ENCODE measurements at regions not wholly inside any gene's neighbourhood (a gene's known extent, or its start where the extent isn't known, plus 50 kb on each side); places are given as distances from the start of the nearest gene placed in this dataset.

- H3K4me1 ChIP-seq (ENCODE audit: control insufficient read depth, insufficient read depth, low read length) = no peaks in the 10 kb centered on the region
- H3K9me3 ChIP-seq (ENCODE audit: control insufficient read depth in 2 of 2, low read length in 2 of 2) = no peaks in the 10 kb centered on the region
- H3K36me3 ChIP-seq (ENCODE audit: control insufficient read depth in 2 of 2, insufficient read depth in 2 of 2, low read length in 2 of 2) = no peaks in the 10 kb centered on the region
- no peak overlapping the region for H3K4me3 ChIP-seq (ENCODE audit: low read length in 2 of 2)
- no peak overlapping the region for H3K27ac ChIP-seq (ENCODE audit: low read length)
- no peak overlapping the region for H3K9ac ChIP-seq (ENCODE audit: low read length in 2 of 2)
- H3K27me3 ChIP-seq (ENCODE audit: control insufficient read depth in 1 of 2, insufficient read depth in 2 of 2, low read length in 2 of 2) = no peaks in the 10 kb centered on the region
Measured at GRCh38 chr1:199353906-199354305, 673.6 kb upstream of the NR5A2 start.

GRCh38 chr1:199356561-199356960 lies 670.9 kb upstream of the NR5A2 start:
- no peaks in the 10 kb centered on the region for H3K9me3 ChIP-seq (ENCODE audit: control insufficient read depth in 2 of 2, low read length in 2 of 2)
- H3K9ac ChIP-seq (ENCODE audit: low read length in 2 of 2) = no peak overlapping the region
- no peaks in the 10 kb centered on the region for H3K36me3 ChIP-seq (ENCODE audit: control insufficient read depth in 2 of 2, insufficient read depth in 2 of 2, low read length in 2 of 2)
- no peaks in the 10 kb centered on the region for H3K4me1 ChIP-seq (ENCODE audit: control insufficient read depth, insufficient read depth, low read length)
- no peak overlapping the region for H3K4me3 ChIP-seq (ENCODE audit: low read length in 2 of 2)
- H3K27ac ChIP-seq (ENCODE audit: low read length) = no peak overlapping the region
- H3K27me3 ChIP-seq (ENCODE audit: control insufficient read depth in 1 of 2, insufficient read depth in 2 of 2, low read length in 2 of 2) = no peaks in the 10 kb centered on the region

GRCh38 chr1:199357599-199357998 lies 669.9 kb upstream of the NR5A2 start:
- Histone ChIP-seq H3K27me3 (ENCODE audit: control insufficient read depth in 1 of 2, insufficient read depth in 2 of 2, low read length in 2 of 2) (no peaks in the 10 kb centered on the region), H3K27ac (ENCODE audit: low read length) (no peak overlapping the region), H3K9me3 (ENCODE audit: control insufficient read depth in 2 of 2, low read length in 2 of 2) (no peaks in the 10 kb centered on the region), H3K4me3 (ENCODE audit: low read length in 2 of 2) (no peak overlapping the region), H3K36me3 (ENCODE audit: control insufficient read depth in 2 of 2, insufficient read depth in 2 of 2, low read length in 2 of 2) (no peaks in the 10 kb centered on the region), H3K9ac (ENCODE audit: low read length in 2 of 2) (no peak overlapping the region), H3K4me1 (ENCODE audit: control insufficient read depth, insufficient read depth, low read length) (no peaks in the 10 kb centered on the region)

GRCh38 chr1:199362996-199363395 lies 664.5 kb upstream of the NR5A2 start:
- Histone ChIP-seq H3K4me3 (ENCODE audit: low read length in 2 of 2) (no peak overlapping the region), H3K4me1 (ENCODE audit: control insufficient read depth, insufficient read depth, low read length) (no peaks in the 10 kb centered on the region), H3K9ac (ENCODE audit: low read length in 2 of 2) (no peak overlapping the region), H3K27ac (ENCODE audit: low read length) (no peak overlapping the region), H3K36me3 (ENCODE audit: control insufficient read depth in 2 of 2, insufficient read depth in 2 of 2, low read length in 2 of 2) (no peaks in the 10 kb centered on the region), H3K9me3 (ENCODE audit: control insufficient read depth in 2 of 2, low read length in 2 of 2) (no peaks in the 10 kb centered on the region), H3K27me3 (ENCODE audit: control insufficient read depth in 1 of 2, insufficient read depth in 2 of 2, low read length in 2 of 2) (no peaks in the 10 kb centered on the region)

- Histone ChIP-seq H3K9ac (ENCODE audit: low read length in 2 of 2) (no peak overlapping the region), H3K36me3 (ENCODE audit: control insufficient read depth in 2 of 2, insufficient read depth in 2 of 2, low read length in 2 of 2) (no peaks in the 10 kb centered on the region), H3K27me3 (ENCODE audit: control insufficient read depth in 1 of 2, insufficient read depth in 2 of 2, low read length in 2 of 2) (no peaks in the 10 kb centered on the region), H3K4me3 (ENCODE audit: low read length in 2 of 2) (no peak overlapping the region), H3K4me1 (ENCODE audit: control insufficient read depth, insufficient read depth, low read length) (no peaks in the 10 kb centered on the region), H3K9me3 (ENCODE audit: control insufficient read depth in 2 of 2, low read length in 2 of 2) (no peaks in the 10 kb centered on the region), H3K27ac (ENCODE audit: low read length) (no peak overlapping the region)
Measured at GRCh38 chr1:199373139-199373538, 654.4 kb upstream of the NR5A2 start.

GRCh38 chr1:199377211-199377610 lies 650.3 kb upstream of the NR5A2 start:
- Histone ChIP-seq H3K4me1 (ENCODE audit: control insufficient read depth, insufficient read depth, low read length) (no peaks in the 10 kb centered on the region), H3K27ac (ENCODE audit: low read length) (no peak overlapping the region), H3K4me3 (ENCODE audit: low read length in 2 of 2) (no peak overlapping the region), H3K9ac (ENCODE audit: low read length in 2 of 2) (no peak overlapping the region), H3K9me3 (ENCODE audit: control insufficient read depth in 2 of 2, low read length in 2 of 2) (no peaks in the 10 kb centered on the region), H3K36me3 (ENCODE audit: control insufficient read depth in 2 of 2, insufficient read depth in 2 of 2, low read length in 2 of 2) (no peaks in the 10 kb centered on the region), H3K27me3 (ENCODE audit: control insufficient read depth in 1 of 2, insufficient read depth in 2 of 2, low read length in 2 of 2) (no peaks in the 10 kb centered on the region)

- Histone ChIP-seq H3K9ac (ENCODE audit: low read length in 2 of 2) (no peak overlapping the region), H3K27me3 (ENCODE audit: control insufficient read depth in 1 of 2, insufficient read depth in 2 of 2, low read length in 2 of 2) (no peaks in the 10 kb centered on the region), H3K4me3 (ENCODE audit: low read length in 2 of 2) (no peak overlapping the region), H3K27ac (ENCODE audit: low read length) (no peak overlapping the region), H3K9me3 (ENCODE audit: control insufficient read depth in 2 of 2, low read length in 2 of 2) (peaks cover 0 to 3% of the 10 kb centered on the region in 2 donors), H3K36me3 (ENCODE audit: control insufficient read depth in 2 of 2, insufficient read depth in 2 of 2, low read length in 2 of 2) (no peaks in the 10 kb centered on the region), H3K4me1 (ENCODE audit: control insufficient read depth, insufficient read depth, low read length) (no peaks in the 10 kb centered on the region)
Measured at GRCh38 chr1:199383793-199384192, 643.7 kb upstream of the NR5A2 start.

- H3K36me3 ChIP-seq (ENCODE audit: control insufficient read depth in 2 of 2, insufficient read depth in 2 of 2, low read length in 2 of 2) = no peaks in the 10 kb centered on the region
- peaks cover 0 to under 1% of the 10 kb centered on the region in 2 donors for H3K9me3 ChIP-seq (ENCODE audit: control insufficient read depth in 2 of 2, low read length in 2 of 2)
- H3K4me3 ChIP-seq (ENCODE audit: low read length in 2 of 2) = no peak overlapping the region
- no peak overlapping the region for H3K9ac ChIP-seq (ENCODE audit: low read length in 2 of 2)
- H3K4me1 ChIP-seq (ENCODE audit: control insufficient read depth, insufficient read depth, low read length) = no peaks in the 10 kb centered on the region
- H3K27ac ChIP-seq (ENCODE audit: low read length) = no peak overlapping the region
- H3K27me3 ChIP-seq (ENCODE audit: control insufficient read depth in 1 of 2, insufficient read depth in 2 of 2, low read length in 2 of 2) = no peaks in the 10 kb centered on the region
Measured at GRCh38 chr1:199394856-199395255, 632.7 kb upstream of the NR5A2 start.

- H3K9ac ChIP-seq (ENCODE audit: low read length in 2 of 2) = no peak overlapping the region
- no peaks in the 10 kb centered on the region for H3K9me3 ChIP-seq (ENCODE audit: control insufficient read depth in 2 of 2, low read length in 2 of 2)
- no peaks in the 10 kb centered on the region for H3K27me3 ChIP-seq (ENCODE audit: control insufficient read depth in 1 of 2, insufficient read depth in 2 of 2, low read length in 2 of 2)
- H3K27ac ChIP-seq (ENCODE audit: low read length) = no peak overlapping the region
- no peak overlapping the region for H3K4me3 ChIP-seq (ENCODE audit: low read length in 2 of 2)
- H3K4me1 ChIP-seq (ENCODE audit: control insufficient read depth, insufficient read depth, low read length) = no peaks in the 10 kb centered on the region
- no peaks in the 10 kb centered on the region for H3K36me3 ChIP-seq (ENCODE audit: control insufficient read depth in 2 of 2, insufficient read depth in 2 of 2, low read length in 2 of 2)
Measured at GRCh38 chr1:199396456-199396855, 631.1 kb upstream of the NR5A2 start.

GRCh38 chr1:199399996-199400724 lies 627.4 kb upstream of the NR5A2 start:
- H3K4me3 ChIP-seq (ENCODE audit: low read length in 2 of 2) = no peak overlapping the region
- no peak overlapping the region for H3K9ac ChIP-seq (ENCODE audit: low read length in 2 of 2)
- no peaks in the 10 kb centered on the region for H3K27me3 ChIP-seq (ENCODE audit: control insufficient read depth in 1 of 2, insufficient read depth in 2 of 2, low read length in 2 of 2)
- H3K27ac ChIP-seq (ENCODE audit: low read length) = no peak overlapping the region
- H3K4me1 ChIP-seq (ENCODE audit: control insufficient read depth, insufficient read depth, low read length) = no peaks in the 10 kb centered on the region
- no peaks in the 10 kb centered on the region for H3K36me3 ChIP-seq (ENCODE audit: control insufficient read depth in 2 of 2, insufficient read depth in 2 of 2, low read length in 2 of 2)
- no peaks in the 10 kb centered on the region for H3K9me3 ChIP-seq (ENCODE audit: control insufficient read depth in 2 of 2, low read length in 2 of 2)

- H3K36me3 ChIP-seq (ENCODE audit: control insufficient read depth in 2 of 2, insufficient read depth in 2 of 2, low read length in 2 of 2) = no peaks in the 10 kb centered on the region
- H3K27me3 ChIP-seq (ENCODE audit: control insufficient read depth in 1 of 2, insufficient read depth in 2 of 2, low read length in 2 of 2) = no peaks in the 10 kb centered on the region
- no peak overlapping the region for H3K9ac ChIP-seq (ENCODE audit: low read length in 2 of 2)
- H3K4me3 ChIP-seq (ENCODE audit: low read length in 2 of 2) = no peak overlapping the region
- no peaks in the 10 kb centered on the region for H3K9me3 ChIP-seq (ENCODE audit: control insufficient read depth in 2 of 2, low read length in 2 of 2)
- H3K4me1 ChIP-seq (ENCODE audit: control insufficient read depth, insufficient read depth, low read length) = no peaks in the 10 kb centered on the region
- no peak overlapping the region for H3K27ac ChIP-seq (ENCODE audit: low read length)
Measured at GRCh38 chr1:199403531-199404116, 623.9 kb upstream of the NR5A2 start.

All from stomach smooth muscle (tissue), 2 donors.